ENCODE measurements at regions not wholly inside any gene's neighbourhood (a gene's known extent, or its start where the extent isn't known, plus 50 kb on each side); places are given as distances from the start of the nearest gene placed in this dataset.
"Not testable (repeated sequence)": the region's sequence is repeated elsewhere in the genome, so short reads cannot be mapped to it uniquely, and the experiment has no call there.

- TF ChIP-seq CTCF (IDR thresholded peaks at IDR 0.05 in 8 of 11, conservative IDR thresholded peaks at IDR 0.05 in 3 of 11); POLR2A (IDR thresholded peaks at IDR 0.05): not testable (repeated sequence)
Measured at GRCh38 chrX:92560083-92560482, 780.9 kb downstream of the PCDH11X start.
